ENCODE measurements at regions not wholly inside any gene's neighbourhood (a gene's known extent, or its start where the extent isn't known, plus 50 kb on each side); places are given as distances from the start of the nearest gene placed in this dataset.

GRCh38 chr1:39089931-39090521 lies 63.9 kb downstream of the NDUFS5 start:
- TF ChIP-seq CTCF (IDR thresholded peaks at IDR 0.05; ENCODE audit: extremely low read depth in 1 of 2, insufficient read depth in 1 of 2, low read depth in 1 of 2, low read length in 2 of 2) (no peak), POLR2A (IDR thresholded peaks at IDR 0.05; ENCODE audit: low read depth, low read length) (no peak), MAX (IDR thresholded peaks at IDR 0.05; ENCODE audit: insufficient read depth, insufficient read length) (no peak)

Measured in endothelial cell of umbilical vein (primary cell).